Natural killer cell (primary cell): ENCODE measurements at regions not wholly inside any gene's neighbourhood (a gene's known extent, or its start where the extent isn't known, plus 50 kb on each side); places are given as distances from the start of the nearest gene placed in this dataset.
A peak's percentile ranks its signal among the peaks of the same experiment; 100 is the strongest.
"Not testable (repeated sequence)": the region's sequence is repeated elsewhere in the genome, so short reads cannot be mapped to it uniquely, and the experiment has no call there.

Experiments
- ATAC-seq, 3 donors: fragments of 150-1000 bp in 2 of 3; fragments of 200-7000 bp in 1 of 3; cut with Tn5 transposase; 1 replicate in 1 of 3; 2 replicates in 2 of 3; pipeline ENCODE4 v1.10.0; 2021; ENCODE audit warnings: mild to moderate bottlenecking in 2 of 3, moderate library complexity in 2 of 3
- DNase-seq, 2 donors: peaks; one replicate each; pipeline versions ENCODE4 v3.0.0 to v3.0.0-alpha.2; 2013 to 2021; ENCODE audit warnings: mixed read lengths in 1 of 2
- H3K27ac ChIP-seq: one replicate; pipeline ENCODE4 v1.5.1; 2013; ENCODE audit warnings: mild to moderate bottlenecking, low read length
- H3K27me3 ChIP-seq: one replicate; pipeline ENCODE4 v1.6.1; 2013; ENCODE audit warnings: low read length; ENCODE audit not compliant: control insufficient read depth, insufficient read depth
- H3K36me3 ChIP-seq: one replicate; pipeline ENCODE4 v1.6.1; 2013; ENCODE audit warnings: low read length; ENCODE audit not compliant: control insufficient read depth, insufficient read depth
- H3K4me1 ChIP-seq: one replicate; pipeline ENCODE4 v1.6.1; 2013; ENCODE audit warnings: low read length; ENCODE audit not compliant: control insufficient read depth, insufficient read depth
- H3K4me3 ChIP-seq: one replicate; pipeline ENCODE4 v1.5.1; 2013; ENCODE audit warnings: low read length
- H3K9me3 ChIP-seq: one replicate; pipeline ENCODE4 v1.6.1; 2013; ENCODE audit warnings: low read length; ENCODE audit not compliant: control insufficient read depth, insufficient read depth
- H3K27ac Mint-ChIP-seq, 2 donors: one replicate each; pipeline ENCODE4 v1.8.0; 2022; ENCODE audit warnings: mild to moderate bottlenecking in 2 of 2, mixed read lengths in 2 of 2, moderate library complexity in 1 of 2
- H3K27me3 Mint-ChIP-seq, 2 donors: one replicate each; pipeline ENCODE4 v1.8.0; 2022; ENCODE audit warnings: low read depth in 2 of 2, mixed read lengths in 2 of 2
- H3K36me3 Mint-ChIP-seq: one replicate; pipeline ENCODE4 v1.8.0; 2022; ENCODE audit warnings: mixed read lengths
- H3K4me1 Mint-ChIP-seq, 2 donors: one replicate each; pipeline ENCODE4 v1.8.0; 2022; ENCODE audit warnings: mixed read lengths in 2 of 2
- H3K4me3 Mint-ChIP-seq: one replicate; pipeline ENCODE4 v1.8.0; 2022; ENCODE audit warnings: mild to moderate bottlenecking, moderate library complexity, mixed read lengths
- H3K9me3 Mint-ChIP-seq, 2 donors: one replicate each; pipeline ENCODE4 v1.8.0; 2022; ENCODE audit warnings: mixed read lengths in 2 of 2
- WGBS: methylation state at CpG from one replicate; pipeline ENCODE4 v1.1.7; 2013; ENCODE audit warnings: missing lambda C conversion rate; ENCODE audit not compliant: insufficient coverage; 5-methylcytosine and 5-hydroxymethylcytosine counted together
- intact Hi-C: fragments of 100-400 bp; cut with micrococcal nuclease; formaldehyde crosslinking; loops from one replicate; pipeline ENCODE4 v1.14.2; 2022

DNA sequence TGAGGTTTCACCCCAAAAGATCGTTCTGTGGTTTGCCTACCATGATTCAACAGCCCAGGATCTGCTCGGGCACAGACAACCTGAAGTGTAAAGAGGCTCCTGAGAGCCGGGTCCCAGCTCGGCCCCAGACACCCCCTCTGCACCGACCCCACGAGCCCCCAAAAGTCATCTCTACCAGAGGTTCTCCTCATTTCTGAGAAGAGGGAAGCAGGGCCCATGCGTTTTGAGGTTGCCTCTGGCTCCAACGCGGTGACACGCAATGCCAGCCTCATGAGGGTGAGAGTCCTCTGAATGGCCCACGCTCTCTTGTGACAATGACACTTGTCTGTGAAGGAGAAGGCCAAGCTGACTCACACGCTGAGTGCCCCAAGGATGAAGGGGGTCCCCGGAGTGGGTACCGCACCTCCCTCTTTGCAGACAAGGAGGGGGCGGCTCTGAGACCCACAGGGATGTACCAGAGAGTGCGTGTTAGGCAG lies 153.0 kb upstream of the TPTE start:
- H3K27ac Mint-ChIP-seq, H3K4me1 ChIP-seq, H3K27me3 ChIP-seq, DNase-seq, H3K4me1 Mint-ChIP-seq, H3K9me3 Mint-ChIP-seq, H3K36me3 Mint-ChIP-seq, intact Hi-C loops, H3K27me3 Mint-ChIP-seq, H3K27ac ChIP-seq, H3K4me3 Mint-ChIP-seq, H3K4me3 ChIP-seq, H3K36me3 ChIP-seq: not testable (repeated sequence)
- WGBS, result 72% methylated on average over 15 of the region's 16 CpGs
- peak in 2 of 3 donors; percentile 22 to 28 for ATAC-seq
- peaks cover 15% of the 10 kb centered on the region for H3K9me3 ChIP-seq

DNA sequence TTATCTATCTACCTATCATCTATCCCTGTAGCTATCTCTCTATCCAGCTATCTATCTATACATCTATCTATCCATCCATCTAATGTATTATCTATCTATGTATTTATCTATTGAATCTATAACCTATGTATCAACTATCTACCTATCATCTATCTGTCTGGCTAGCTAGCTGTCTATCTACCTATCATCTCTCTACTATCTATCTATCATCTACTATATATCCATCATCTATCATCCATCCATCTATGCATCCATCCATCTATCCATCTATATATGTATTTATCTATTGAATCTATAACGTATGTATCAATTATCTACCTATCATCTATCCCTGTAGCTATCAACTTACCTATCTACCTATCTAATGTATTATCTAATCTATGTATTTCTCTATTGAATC lies 152.1 kb upstream of the TPTE start:
- WGBS, result no CpG with 5 or more reads among the region's 1 CpG
- intact Hi-C loops, ATAC-seq, H3K4me3 ChIP-seq, H3K4me1 Mint-ChIP-seq, H3K36me3 ChIP-seq, H3K4me3 Mint-ChIP-seq, H3K36me3 Mint-ChIP-seq, H3K27me3 ChIP-seq, H3K27ac Mint-ChIP-seq, H3K9me3 Mint-ChIP-seq, DNase-seq, H3K27ac ChIP-seq, H3K27me3 Mint-ChIP-seq, H3K4me1 ChIP-seq: not testable (repeated sequence)
- peaks cover 15% of the 10 kb centered on the region for H3K9me3 ChIP-seq

DNA sequence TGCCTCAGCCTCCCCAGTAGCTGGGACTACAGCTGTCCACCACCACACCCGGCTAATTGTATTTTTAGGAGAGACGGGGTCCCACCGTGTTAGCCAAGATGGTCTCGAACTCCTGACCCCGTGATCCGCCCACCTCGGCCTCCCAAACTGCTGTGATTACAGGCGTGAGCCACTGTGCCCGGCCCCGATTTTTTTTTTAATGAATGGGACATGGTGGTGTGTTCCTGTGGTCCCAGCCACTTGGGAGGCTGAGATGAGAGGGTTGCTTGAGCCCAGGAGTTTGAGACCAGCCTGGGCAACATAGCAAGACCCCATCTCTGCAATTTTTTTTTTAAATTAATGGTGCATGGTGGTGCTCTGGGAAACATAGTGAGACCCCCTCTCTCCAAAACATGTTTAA lies 143.6 kb upstream of the TPTE start:
- H3K9me3 Mint-ChIP-seq, result peaks cover 8 to 24% of the 10 kb centered on the region in 2 donors
- H3K4me3 Mint-ChIP-seq, H3K36me3 Mint-ChIP-seq, H3K27me3 ChIP-seq, H3K4me1 ChIP-seq, H3K36me3 ChIP-seq, H3K27me3 Mint-ChIP-seq, H3K27ac ChIP-seq, H3K27ac Mint-ChIP-seq, intact Hi-C loops, DNase-seq, H3K4me1 Mint-ChIP-seq, H3K4me3 ChIP-seq, ATAC-seq: not testable (repeated sequence)
- 89% methylated on average over 10 of the region's 10 CpGs for WGBS
- peaks cover 63% of the 10 kb centered on the region for H3K9me3 ChIP-seq

DNA sequence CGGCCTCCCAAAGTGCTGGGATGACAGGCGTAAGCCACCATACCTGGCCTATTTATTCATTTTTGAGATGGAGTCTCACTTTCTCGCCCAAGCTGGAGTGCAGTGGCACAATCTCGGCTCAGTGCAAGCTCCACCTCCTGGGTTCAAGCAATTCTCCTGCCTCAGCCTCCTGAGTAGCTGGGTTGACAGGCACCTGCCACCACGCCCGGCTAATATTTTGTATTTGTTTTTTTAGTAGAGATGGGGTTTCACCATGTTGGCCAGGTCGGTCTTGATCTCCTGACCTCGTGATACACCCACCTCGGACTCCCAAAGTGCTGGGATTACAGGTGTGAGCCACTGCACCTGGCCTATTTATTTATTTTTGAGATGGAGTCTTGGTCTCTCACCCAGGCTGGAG lies 141.6 kb upstream of the TPTE start:
- peaks cover 68% of the 10 kb centered on the region for H3K9me3 ChIP-seq
- H3K4me3 Mint-ChIP-seq, H3K27ac ChIP-seq, H3K4me3 ChIP-seq, H3K36me3 Mint-ChIP-seq, DNase-seq, H3K4me1 Mint-ChIP-seq, H3K27me3 Mint-ChIP-seq, H3K4me1 ChIP-seq, H3K36me3 ChIP-seq, ATAC-seq, H3K27ac Mint-ChIP-seq, intact Hi-C loops, H3K27me3 ChIP-seq: not testable (repeated sequence)
- H3K9me3 Mint-ChIP-seq, result peaks cover 8 to 20% of the 10 kb centered on the region in 2 donors
- WGBS, result 84% methylated on average over 6 of the region's 9 CpGs

DNA sequence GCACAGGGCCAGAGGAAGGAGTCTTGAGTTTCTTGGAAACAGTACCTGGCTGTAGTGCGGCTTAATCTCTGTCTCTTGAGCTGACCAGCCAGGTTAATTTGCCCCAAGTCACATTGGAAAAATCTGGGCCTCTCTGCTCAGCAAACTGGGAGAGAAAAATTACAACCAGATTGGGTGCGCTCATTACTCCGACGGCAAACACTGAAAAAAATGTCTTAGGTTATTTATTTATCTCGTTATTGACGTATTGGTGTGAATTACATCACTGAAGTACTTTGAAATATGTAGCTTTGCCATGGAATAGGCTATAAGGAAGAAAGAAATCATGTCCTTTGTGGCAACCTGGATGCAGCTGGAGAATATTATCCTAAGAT lies 139.7 kb upstream of the TPTE start:
- 80% methylated on average over 6 of the region's 6 CpGs for WGBS

DNA sequence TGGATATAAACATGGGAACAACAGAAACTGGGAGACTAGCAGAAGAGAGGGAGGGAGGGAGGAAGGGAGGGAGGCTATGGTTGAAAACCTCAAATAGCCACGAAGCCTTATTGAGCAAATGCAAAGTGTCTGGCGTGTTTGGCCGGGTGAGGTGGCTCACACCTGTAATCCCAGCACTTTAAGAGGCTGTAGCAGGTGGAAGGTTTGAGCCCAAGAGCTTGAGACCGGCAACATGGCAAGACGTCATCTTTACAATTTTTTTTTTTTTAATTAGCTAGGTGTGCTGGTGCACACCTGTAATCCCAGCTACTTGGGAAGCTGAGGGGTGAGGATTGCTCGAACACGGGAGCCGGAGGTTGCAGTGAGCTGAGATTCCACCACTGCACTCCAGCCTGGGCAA lies 139.2 kb upstream of the TPTE start:
- H3K9me3 Mint-ChIP-seq, H3K36me3 ChIP-seq, ATAC-seq, H3K4me3 Mint-ChIP-seq, H3K27ac Mint-ChIP-seq, H3K36me3 Mint-ChIP-seq, intact Hi-C loops, H3K4me3 ChIP-seq, H3K4me1 Mint-ChIP-seq, H3K27ac ChIP-seq, DNase-seq, H3K27me3 Mint-ChIP-seq, H3K4me1 ChIP-seq, H3K27me3 ChIP-seq: not testable (repeated sequence)
- WGBS, result 72% methylated on average over 8 of the region's 8 CpGs
- H3K9me3 ChIP-seq, result peaks cover 77% of the 10 kb centered on the region

More for the DNA sequence above, 139.7 kb upstream of the TPTE start:
- H3K4me3 ChIP-seq, intact Hi-C loops, H3K4me3 Mint-ChIP-seq, H3K27ac Mint-ChIP-seq, DNase-seq, H3K27ac ChIP-seq, H3K27me3 ChIP-seq, H3K4me1 Mint-ChIP-seq, H3K36me3 Mint-ChIP-seq, H3K36me3 ChIP-seq, H3K27me3 Mint-ChIP-seq, ATAC-seq, H3K9me3 Mint-ChIP-seq, H3K4me1 ChIP-seq: not testable (repeated sequence)
- H3K9me3 ChIP-seq, result peaks cover 76% of the 10 kb centered on the region

DNA sequence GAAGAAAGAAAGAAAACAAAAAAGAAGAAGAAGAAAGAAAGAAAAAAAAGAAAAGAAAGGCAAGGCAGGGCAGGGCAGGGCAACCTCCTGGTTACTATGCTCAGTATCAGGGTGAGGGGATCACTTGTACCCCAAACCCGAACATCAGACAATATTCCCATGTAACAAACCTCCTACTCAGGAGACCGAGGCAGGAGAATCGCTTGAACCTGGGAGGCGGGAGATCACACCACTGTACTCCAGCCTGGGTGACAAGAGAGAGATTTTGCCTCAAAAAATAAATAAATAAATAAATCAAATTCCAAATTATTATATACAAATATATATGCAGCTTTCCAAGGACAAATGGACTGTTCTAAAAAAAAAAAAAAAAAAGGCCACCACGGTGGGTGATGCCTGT lies 138.8 kb upstream of the TPTE start:
- H3K4me3 Mint-ChIP-seq, H3K27ac ChIP-seq, H3K36me3 ChIP-seq, ATAC-seq, H3K9me3 Mint-ChIP-seq, H3K4me1 Mint-ChIP-seq, H3K27me3 ChIP-seq, H3K4me1 ChIP-seq, H3K4me3 ChIP-seq, DNase-seq, H3K27me3 Mint-ChIP-seq, H3K36me3 Mint-ChIP-seq, H3K27ac Mint-ChIP-seq, intact Hi-C loops: not testable (repeated sequence)
- 68% methylated on average over 5 of the region's 5 CpGs for WGBS
- H3K9me3 ChIP-seq, result peaks cover 78% of the 10 kb centered on the region

DNA sequence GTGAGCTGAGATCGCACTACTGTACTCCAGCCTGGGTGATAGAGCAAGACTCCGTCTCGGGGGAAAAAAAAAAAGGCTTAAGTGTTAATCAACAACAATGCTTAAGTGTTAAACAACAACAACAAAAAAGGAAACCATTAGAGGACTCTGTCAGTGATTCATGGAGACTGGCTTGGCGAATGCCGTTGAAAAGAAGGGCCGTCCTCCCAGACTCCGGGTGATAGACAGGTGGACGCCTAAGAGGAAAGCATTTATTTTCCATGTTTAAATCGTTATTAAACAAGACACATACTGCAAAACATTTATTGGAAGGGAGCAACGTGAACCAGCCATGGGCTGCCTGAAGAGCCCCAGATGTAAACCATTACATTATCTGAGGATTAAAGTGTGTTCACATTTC lies 137.8 kb upstream of the TPTE start:
- WGBS, result 79% methylated on average over 10 of the region's 10 CpGs
- H3K4me1 Mint-ChIP-seq, result not testable (repeated sequence)

More for the DNA sequence above, 137.8 kb upstream of the TPTE start:
- DNase-seq, H3K27me3 Mint-ChIP-seq, H3K4me1 ChIP-seq, intact Hi-C loops, H3K27ac Mint-ChIP-seq, H3K4me3 ChIP-seq, H3K9me3 Mint-ChIP-seq, H3K27me3 ChIP-seq, H3K36me3 Mint-ChIP-seq, H3K27ac ChIP-seq, ATAC-seq, H3K4me3 Mint-ChIP-seq, H3K36me3 ChIP-seq: not testable (repeated sequence)
- peaks cover 71% of the 10 kb centered on the region for H3K9me3 ChIP-seq
